Loucy (cell line): ENCODE measurements at regions not wholly inside any gene's neighbourhood (a gene's known extent, or its start where the extent isn't known, plus 50 kb on each side); places are given as distances from the start of the nearest gene placed in this dataset.

Source experiments
- EZH2phosphoT487 ChIP-seq: fragments of 200-600 bp; IDR thresholded peaks from 2 replicates; pipeline ENCODE4 v1.6.1; 2018; ENCODE audit warnings: antibody characterized with exemption, mild to moderate bottlenecking, moderate library complexity, borderline replicate concordance
- TF ChIP-seq, protein P1 (sequence below): fragments of 200-600 bp; sonication (generic); conservative IDR thresholded peaks from 2 replicates; pipeline ENCODE4 v1.5.1; 2014; ENCODE audit warnings: mild to moderate bottlenecking, antibody characterized with exemption, low read length

DNA sequence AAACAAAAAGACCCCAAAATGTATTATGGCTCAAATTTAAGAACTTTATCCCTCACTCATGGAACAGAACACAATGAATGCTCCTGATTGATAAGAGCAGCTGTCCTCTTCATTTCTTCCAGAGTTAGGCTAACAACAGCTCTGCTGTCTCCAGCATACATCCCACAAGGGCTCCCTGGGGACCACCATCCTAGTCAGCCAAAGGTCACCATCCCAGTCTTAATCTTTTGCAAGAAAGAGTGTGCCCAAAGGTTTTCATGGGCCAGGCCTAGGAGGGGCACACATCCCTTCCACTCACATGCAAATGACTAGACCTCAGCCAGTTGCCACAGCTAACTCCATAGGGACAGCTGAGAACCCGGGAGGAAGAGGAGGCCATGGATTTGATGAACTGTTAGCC is 555.3 kb downstream of the BUD13 start:
- no peak for TF ChIP-seq EZH2phosphoT487
- TF ChIP-seq, protein P1, sequence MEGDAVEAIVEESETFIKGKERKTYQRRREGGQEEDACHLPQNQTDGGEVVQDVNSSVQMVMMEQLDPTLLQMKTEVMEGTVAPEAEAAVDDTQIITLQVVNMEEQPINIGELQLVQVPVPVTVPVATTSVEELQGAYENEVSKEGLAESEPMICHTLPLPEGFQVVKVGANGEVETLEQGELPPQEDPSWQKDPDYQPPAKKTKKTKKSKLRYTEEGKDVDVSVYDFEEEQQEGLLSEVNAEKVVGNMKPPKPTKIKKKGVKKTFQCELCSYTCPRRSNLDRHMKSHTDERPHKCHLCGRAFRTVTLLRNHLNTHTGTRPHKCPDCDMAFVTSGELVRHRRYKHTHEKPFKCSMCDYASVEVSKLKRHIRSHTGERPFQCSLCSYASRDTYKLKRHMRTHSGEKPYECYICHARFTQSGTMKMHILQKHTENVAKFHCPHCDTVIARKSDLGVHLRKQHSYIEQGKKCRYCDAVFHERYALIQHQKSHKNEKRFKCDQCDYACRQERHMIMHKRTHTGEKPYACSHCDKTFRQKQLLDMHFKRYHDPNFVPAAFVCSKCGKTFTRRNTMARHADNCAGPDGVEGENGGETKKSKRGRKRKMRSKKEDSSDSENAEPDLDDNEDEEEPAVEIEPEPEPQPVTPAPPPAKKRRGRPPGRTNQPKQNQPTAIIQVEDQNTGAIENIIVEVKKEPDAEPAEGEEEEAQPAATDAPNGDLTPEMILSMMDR, result no peak
